OCI-LY7 (cell line): ENCODE measurements at regions not wholly inside any gene's neighbourhood (a gene's known extent, or its start where the extent isn't known, plus 50 kb on each side); places are given as distances from the start of the nearest gene placed in this dataset.

Experiments used
- EZH2phosphoT487 ChIP-seq: fragments of 200-600 bp; sonication (generic); IDR thresholded peaks from 2 replicates; pipeline ENCODE4 v1.6.1; 2018; ENCODE audit warnings: low read depth, borderline replicate concordance, mild to moderate bottlenecking, mixed run types, antibody characterized with exemption, low read length, moderate library complexity, mixed read lengths
- TF ChIP-seq, protein P1 (sequence below): fragments of 200-600 bp; sonication (generic); conservative IDR thresholded peaks from 2 replicates; pipeline ENCODE4 v1.5.1; 2014; ENCODE audit warnings: mild to moderate bottlenecking, antibody characterized with exemption, low read length, moderate library complexity, mixed read lengths

- TF ChIP-seq, protein P1, sequence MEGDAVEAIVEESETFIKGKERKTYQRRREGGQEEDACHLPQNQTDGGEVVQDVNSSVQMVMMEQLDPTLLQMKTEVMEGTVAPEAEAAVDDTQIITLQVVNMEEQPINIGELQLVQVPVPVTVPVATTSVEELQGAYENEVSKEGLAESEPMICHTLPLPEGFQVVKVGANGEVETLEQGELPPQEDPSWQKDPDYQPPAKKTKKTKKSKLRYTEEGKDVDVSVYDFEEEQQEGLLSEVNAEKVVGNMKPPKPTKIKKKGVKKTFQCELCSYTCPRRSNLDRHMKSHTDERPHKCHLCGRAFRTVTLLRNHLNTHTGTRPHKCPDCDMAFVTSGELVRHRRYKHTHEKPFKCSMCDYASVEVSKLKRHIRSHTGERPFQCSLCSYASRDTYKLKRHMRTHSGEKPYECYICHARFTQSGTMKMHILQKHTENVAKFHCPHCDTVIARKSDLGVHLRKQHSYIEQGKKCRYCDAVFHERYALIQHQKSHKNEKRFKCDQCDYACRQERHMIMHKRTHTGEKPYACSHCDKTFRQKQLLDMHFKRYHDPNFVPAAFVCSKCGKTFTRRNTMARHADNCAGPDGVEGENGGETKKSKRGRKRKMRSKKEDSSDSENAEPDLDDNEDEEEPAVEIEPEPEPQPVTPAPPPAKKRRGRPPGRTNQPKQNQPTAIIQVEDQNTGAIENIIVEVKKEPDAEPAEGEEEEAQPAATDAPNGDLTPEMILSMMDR, result no peak
- TF ChIP-seq EZH2phosphoT487, result no peak
Observed at GRCh38 chr15:31776039-31776438, 254.3 kb upstream of the CHRNA7 start.
